Endodermal cell (in vitro differentiated cells): ENCODE measurements at regions not wholly inside any gene's neighbourhood (a gene's known extent, or its start where the extent isn't known, plus 50 kb on each side); places are given as distances from the start of the nearest gene placed in this dataset.
"Not testable (repeated sequence)": the region's sequence is repeated elsewhere in the genome, so short reads cannot be mapped to it uniquely, and the experiment has no call there.

Experiments used
- DNase-seq: peaks from one replicate; pipeline ENCODE4 v3.0.0-alpha.2; 2017
- H3K27ac ChIP-seq: 2 replicates; pipeline ENCODE4 v1.5.1; 2013; ENCODE audit warnings: mild to moderate bottlenecking, low read depth, low read length, moderate library complexity
- H3K27me3 ChIP-seq: 2 replicates; pipeline ENCODE4 v1.6.1; 2013; ENCODE audit warnings: mild to moderate bottlenecking, low read length, moderate library complexity; ENCODE audit not compliant: insufficient read depth, control insufficient read depth, poor library complexity, severe bottlenecking
- H3K36me3 ChIP-seq: 2 replicates; pipeline ENCODE4 v1.7.0; 2013; ENCODE audit warnings: mild to moderate bottlenecking, low read length, moderate library complexity; ENCODE audit not compliant: control insufficient read depth, insufficient read depth
- H3K4me1 ChIP-seq: one replicate; pipeline ENCODE4 v1.7.0; 2013; ENCODE audit warnings: low read length; ENCODE audit not compliant: control insufficient read depth, insufficient read depth
- H3K4me3 ChIP-seq: 2 replicates; pipeline ENCODE4 v1.5.1; 2013; ENCODE audit warnings: mild to moderate bottlenecking, low read length, moderate library complexity
- H3K9ac ChIP-seq: 2 replicates; pipeline ENCODE4 v1.6.1; 2013; ENCODE audit warnings: mild to moderate bottlenecking, low read length, moderate library complexity; ENCODE audit not compliant: poor library complexity, severe bottlenecking; ENCODE audit errors: extremely low read depth
- H3K9me3 ChIP-seq: 2 replicates; pipeline ENCODE4 v1.6.1; 2013; ENCODE audit warnings: mild to moderate bottlenecking, low read length, moderate library complexity; ENCODE audit not compliant: control insufficient read depth
- H3K27ac Mint-ChIP-seq: 2 replicates; pipeline ENCODE4 v1.8.0; 2020; ENCODE audit warnings: mixed read lengths
- H3K27me3 Mint-ChIP-seq: 2 replicates; pipeline ENCODE4 v1.8.0; 2021; ENCODE audit warnings: mild to moderate bottlenecking, mixed read lengths; ENCODE audit not compliant: insufficient read depth
- H3K36me3 Mint-ChIP-seq: 2 replicates; pipeline ENCODE4 v1.8.0; 2020; ENCODE audit warnings: low read depth, mixed read lengths
- H3K4me1 Mint-ChIP-seq: 2 replicates; pipeline ENCODE4 v1.8.0; 2020; ENCODE audit warnings: mixed read lengths
- H3K4me3 Mint-ChIP-seq: 2 replicates; pipeline ENCODE4 v1.8.0; 2020; ENCODE audit warnings: mild to moderate bottlenecking, moderate library complexity, mixed read lengths
- H3K9me3 Mint-ChIP-seq: 2 replicates; pipeline ENCODE4 v1.8.0; 2020; ENCODE audit warnings: mild to moderate bottlenecking, mixed read lengths
- CTCF ChIP-seq: fragments of 200-600 bp; sonication (generic); conservative IDR thresholded peaks from 2 replicates; pipeline ENCODE4 v1.5.0; 2021; ENCODE audit warnings: antibody characterized with exemption, mild to moderate bottlenecking
- WGBS, 2 experiments: methylation state at CpG; one replicate each; pipeline versions ENCODE4 v1.1.5 to v1.1.7; 2013; ENCODE audit warnings: missing lambda C conversion rate in 2 of 2, mixed read lengths in 1 of 2; ENCODE audit not compliant: insufficient coverage in 1 of 2, insufficient read length in 1 of 2; 5-methylcytosine and 5-hydroxymethylcytosine counted together

DNA sequence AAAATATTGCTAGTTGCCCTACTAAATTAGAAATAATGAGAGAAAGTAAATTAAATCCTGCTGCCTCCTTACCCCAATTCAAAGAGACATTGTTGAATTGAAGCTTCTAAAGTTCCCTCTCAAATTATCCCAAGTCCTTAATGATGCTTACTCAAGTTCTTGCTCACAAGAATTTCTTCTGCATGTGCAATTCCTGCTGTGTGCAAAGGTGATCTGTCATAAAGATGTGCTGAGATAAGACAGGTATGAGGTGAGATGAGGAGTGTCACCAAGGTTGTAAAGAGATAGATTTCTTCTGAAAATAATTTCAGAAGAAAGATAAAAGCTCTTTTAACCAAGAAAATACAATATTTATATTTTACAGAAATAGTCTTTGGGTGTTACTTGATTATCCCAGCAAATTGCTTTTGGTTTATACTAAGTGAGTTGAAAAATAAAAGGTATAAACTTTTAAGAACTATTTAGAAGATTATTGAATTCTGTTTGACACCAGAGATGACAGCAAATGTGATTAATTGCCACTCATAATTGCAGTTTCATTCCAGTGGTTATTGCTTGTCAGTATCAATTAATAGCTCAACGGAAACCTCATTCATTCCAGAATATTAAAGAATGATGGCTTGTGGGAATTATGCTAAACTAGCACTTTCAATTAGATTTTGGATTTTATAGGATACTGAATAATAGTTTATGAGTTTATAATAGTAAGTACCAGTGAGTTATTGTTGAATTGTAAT, 674.3 kb downstream of the STK39 start:
- H3K9me3 Mint-ChIP-seq, result no peaks in the 10 kb centered on the region
- Histone ChIP-seq H3K27me3 (no peaks in the 10 kb centered on the region), H3K36me3 (no peaks in the 10 kb centered on the region), H3K4me1 (no peaks in the 10 kb centered on the region), H3K9ac (no peak overlapping the region), H3K9me3 (no peaks in the 10 kb centered on the region), H3K4me3 (no peak overlapping the region), H3K27ac (no peak overlapping the region)
- H3K27me3 Mint-ChIP-seq, result no peaks in the 10 kb centered on the region
- DNase-seq, result no peak
- no peaks in the 10 kb centered on the region for H3K36me3 Mint-ChIP-seq
- 88% methylated on average over 1 of the region's 1 CpG; no CpG with 5 or more reads in 1 of the 2 experiments for WGBS, 2 experiments
- peaks cover 6% of the 10 kb centered on the region for H3K4me1 Mint-ChIP-seq
- H3K4me3 Mint-ChIP-seq, result no peak overlapping the region
- H3K27ac Mint-ChIP-seq, result no peak overlapping the region
- no peak for TF ChIP-seq CTCF

DNA sequence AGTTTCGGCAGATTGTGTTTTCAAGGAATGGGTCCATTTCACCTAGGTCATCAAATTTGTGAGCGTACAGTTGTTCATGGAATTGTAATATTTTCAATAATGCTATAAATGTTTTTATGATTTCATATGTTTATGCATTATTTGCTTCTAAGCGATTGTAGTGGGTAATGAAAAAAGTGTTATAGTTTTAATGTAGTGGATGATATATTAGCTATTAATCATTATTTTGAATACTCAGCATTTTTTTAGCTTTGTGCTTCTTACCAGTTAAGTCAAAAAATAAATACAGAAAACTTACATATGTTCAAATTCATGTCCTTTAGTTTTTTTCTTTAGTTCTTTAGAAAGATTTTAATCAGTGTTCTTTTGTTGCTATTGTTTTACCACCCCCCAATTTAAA, 677.0 kb downstream of the STK39 start:
- TF ChIP-seq CTCF, result no peak
- no peaks in the 10 kb centered on the region for H3K9me3 ChIP-seq
- no peak overlapping the region for H3K9ac ChIP-seq
- no peaks in the 10 kb centered on the region for H3K4me1 ChIP-seq
- no peaks in the 10 kb centered on the region for H3K27me3 Mint-ChIP-seq
- DNase-seq, result no peak
- H3K9me3 Mint-ChIP-seq, result peaks cover under 1% of the 10 kb centered on the region
- H3K36me3 Mint-ChIP-seq, result no peaks in the 10 kb centered on the region
- H3K36me3 ChIP-seq, result no peaks in the 10 kb centered on the region
- H3K27me3 ChIP-seq, result no peaks in the 10 kb centered on the region
- H3K4me1 Mint-ChIP-seq, result no peaks in the 10 kb centered on the region
- 89% methylated on average over 3 of the region's 3 CpGs; no CpG with 5 or more reads in 1 of the 2 experiments for WGBS, 2 experiments
- no peak overlapping the region for H3K27ac Mint-ChIP-seq
- no peak overlapping the region for H3K4me3 ChIP-seq
- H3K27ac ChIP-seq, result no peak overlapping the region
- H3K4me3 Mint-ChIP-seq, result no peak overlapping the region

- H3K27ac Mint-ChIP-seq, DNase-seq, H3K4me1 ChIP-seq, H3K4me3 ChIP-seq, H3K27me3 Mint-ChIP-seq, H3K9ac ChIP-seq, H3K4me3 Mint-ChIP-seq, H3K4me1 Mint-ChIP-seq, H3K9me3 ChIP-seq, H3K27me3 ChIP-seq, H3K36me3 ChIP-seq, H3K27ac ChIP-seq, H3K36me3 Mint-ChIP-seq: not testable (repeated sequence)
- WGBS, 2 experiments, result 90 to 100% methylated on average over 7 to 41 of the region's 66 CpGs
- peaks cover 39% of the 10 kb centered on the region for H3K9me3 Mint-ChIP-seq
These were observed 675.8 kb downstream of the XIRP2 start for GRCh38 chr2:167563885-167564619.

- 94 to 97% methylated on average over 15 to 20 of the region's 20 CpGs for WGBS, 2 experiments
- H3K27me3 Mint-ChIP-seq, result not testable (repeated sequence)
- H3K9me3 Mint-ChIP-seq, result peaks cover 44% of the 10 kb centered on the region
These were observed 670.2 kb downstream of the XIRP2 start for GRCh38 chr2:167558272-167558991.

More at GRCh38 chr2:167558272-167558991, 670.2 kb downstream of the XIRP2 start:
- not testable (repeated sequence) for H3K4me3 Mint-ChIP-seq, H3K27ac Mint-ChIP-seq, H3K4me1 Mint-ChIP-seq, DNase-seq, H3K27ac ChIP-seq, H3K4me1 ChIP-seq, H3K36me3 ChIP-seq, H3K27me3 ChIP-seq, H3K9ac ChIP-seq
- peak overlapping the region; percentile 33 for H3K4me3 ChIP-seq
- H3K36me3 Mint-ChIP-seq, result peaks cover 13% of the 10 kb centered on the region
- peaks cover 18% of the 10 kb centered on the region for H3K9me3 ChIP-seq
